CD4-positive, alpha-beta T cell treated with Interleukin-17A for 4 hours (primary cell): ENCODE measurements at regions not wholly inside any gene's neighbourhood (a gene's known extent, or its start where the extent isn't known, plus 50 kb on each side); places are given as distances from the start of the nearest gene placed in this dataset.
"Not testable (repeated sequence)": the region's sequence is repeated elsewhere in the genome, so short reads cannot be mapped to it uniquely, and the experiment has no call there.

Experiments
- DNase-seq: peaks from one replicate; pipeline ENCODE4 v3.0.0-alpha.2; 2020; ENCODE audit warnings: mixed read lengths

DNA sequence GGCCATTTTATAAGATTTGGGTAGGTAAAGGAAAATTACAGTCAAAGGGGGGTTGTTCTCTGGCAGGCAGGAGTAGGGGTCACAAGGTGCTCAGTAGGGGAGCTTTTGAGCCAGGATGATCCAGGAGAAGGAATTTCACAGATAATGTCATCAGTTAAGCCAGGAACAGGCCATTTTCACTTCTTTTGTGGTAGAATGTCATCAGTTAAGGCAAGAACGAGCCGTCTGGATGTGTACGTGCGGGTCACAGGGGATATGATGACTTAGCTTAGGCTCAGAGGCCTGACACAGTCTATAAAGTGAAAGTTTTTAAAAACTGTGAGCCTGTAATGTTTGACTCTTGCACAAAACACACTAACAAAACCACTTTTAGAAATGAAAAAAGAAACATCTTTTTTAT is 1371.3 kb upstream of the RAG2 start:
- DNase-seq, result not testable (repeated sequence)

DNA sequence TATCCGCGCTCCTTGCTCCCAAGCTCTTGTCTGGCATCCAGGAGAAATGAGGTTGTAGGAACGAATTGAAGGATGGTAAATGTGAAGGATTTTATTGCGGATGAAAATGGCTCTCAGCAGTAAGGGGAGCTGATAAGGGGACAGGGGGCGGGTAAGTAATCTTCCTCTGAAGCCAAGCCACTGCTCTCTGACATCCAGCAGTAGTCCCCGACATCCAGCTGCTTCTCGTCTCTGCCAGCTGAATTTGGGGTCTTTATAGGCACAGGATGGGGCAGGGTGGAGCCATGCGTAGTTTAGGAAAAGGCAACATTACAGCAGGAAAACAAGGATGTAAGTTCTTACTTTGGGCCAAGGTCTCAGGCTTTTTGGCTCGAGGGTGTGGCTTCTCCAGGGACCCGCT is 1370.1 kb upstream of the RAG2 start:
- no peak for DNase-seq

DNA sequence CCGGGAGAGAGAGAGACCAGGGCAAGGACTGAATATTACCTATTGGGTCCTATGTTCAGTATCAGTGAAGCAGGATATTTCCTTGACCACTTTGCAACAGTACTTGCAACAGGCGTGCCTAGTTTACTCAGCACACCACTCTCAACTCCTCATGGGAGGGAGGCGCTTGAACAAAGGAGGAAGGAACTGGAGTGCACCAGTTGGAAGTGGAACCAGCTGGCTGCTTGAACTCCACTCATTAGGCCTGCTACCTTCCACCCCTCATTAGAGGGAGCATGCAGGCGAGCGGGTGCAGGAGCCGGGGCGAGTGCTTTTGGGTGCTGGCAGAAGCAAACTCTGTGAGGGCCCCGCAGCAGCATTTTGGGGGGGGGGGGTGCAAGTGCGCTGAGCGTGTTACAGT is 1369.6 kb upstream of the RAG2 start:
- DNase-seq, result no peak

- DNase-seq, result no peak
Measured at GRCh38 chr11:37963440-37963839, 1365.4 kb upstream of the RAG2 start.

GRCh38 chr11:37957717-37958116 is 1359.7 kb upstream of the RAG2 start:
- DNase-seq, result no peak

DNA sequence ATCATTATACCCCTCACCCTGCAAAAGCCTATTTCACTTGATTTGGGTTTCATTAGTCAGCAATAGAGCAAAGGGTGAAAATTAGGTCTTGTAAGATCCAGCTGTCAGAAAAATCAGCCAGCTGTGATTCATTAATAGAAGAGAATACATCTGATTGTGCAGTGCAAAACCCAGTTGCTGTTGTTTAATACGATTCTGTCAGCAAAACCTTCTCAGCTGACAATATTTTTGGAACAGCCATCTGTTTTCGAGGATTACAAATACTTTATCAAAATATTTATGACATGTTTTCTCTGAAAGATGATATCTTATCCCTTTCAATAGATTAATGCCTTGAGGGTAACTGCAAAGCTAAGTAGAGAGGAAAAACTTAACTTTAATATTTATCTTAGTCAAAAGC is 1354.0 kb upstream of the RAG2 start:
- DNase-seq, result no peak

- no peak for DNase-seq
Measured at GRCh38 chr11:37948258-37948657, 1350.2 kb upstream of the RAG2 start.

DNA sequence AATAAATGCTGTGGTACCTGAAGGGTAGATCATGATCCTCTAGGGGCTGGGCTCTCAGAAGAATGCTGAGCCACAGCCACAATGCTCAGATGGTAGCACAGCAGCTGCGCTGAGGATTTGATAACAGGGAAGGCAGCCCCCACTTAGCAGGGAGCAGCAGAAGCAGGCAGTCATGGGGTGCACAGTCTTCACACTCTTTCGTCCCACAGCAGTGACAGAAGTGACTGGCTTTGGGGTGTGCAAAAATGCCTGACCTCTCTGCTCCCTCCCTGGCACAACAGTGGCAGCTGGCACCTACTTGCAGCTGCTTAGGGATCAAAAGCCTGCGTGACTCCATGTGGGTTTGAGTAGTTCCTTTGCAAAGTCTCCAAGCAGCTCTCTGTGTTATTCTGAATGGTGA is 1349.8 kb upstream of the RAG2 start:
- no peak for DNase-seq

- no peak for DNase-seq
Measured at GRCh38 chr11:37946155-37946766, 1348.2 kb upstream of the RAG2 start.

- no peak for DNase-seq
Measured at GRCh38 chr11:37942081-37942480, 1344.0 kb upstream of the RAG2 start.

GRCh38 chr11:37929100-37929653 is 1331.1 kb upstream of the RAG2 start:
- no peak for DNase-seq

GRCh38 chr11:37926772-37927171 is 1328.7 kb upstream of the RAG2 start:
- no peak for DNase-seq

- DNase-seq, result no peak
Measured at GRCh38 chr11:37916331-37916730, 1318.3 kb upstream of the RAG2 start.

DNA sequence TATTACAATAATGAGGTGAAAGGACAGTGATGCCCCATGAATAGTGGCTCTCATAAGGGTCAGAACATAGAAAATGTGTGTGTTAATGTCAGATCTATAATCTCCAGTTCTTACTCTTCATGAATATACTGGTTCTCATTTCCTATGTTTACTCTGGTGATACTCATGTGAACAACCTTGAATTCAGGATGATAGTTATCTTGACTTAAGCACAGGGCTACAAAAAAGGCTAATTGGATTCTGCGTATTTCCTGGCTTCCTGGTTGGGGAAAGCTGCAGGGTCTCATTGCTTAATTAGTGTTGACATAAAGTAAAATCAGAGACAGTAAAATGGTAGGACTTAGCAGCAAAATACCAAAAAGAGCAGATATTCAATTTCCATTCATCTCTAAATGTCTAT is 1316.8 kb upstream of the RAG2 start:
- DNase-seq, result no peak

GRCh38 chr11:37908219-37908548 is 1310.1 kb upstream of the RAG2 start:
- no peak for DNase-seq

- DNase-seq, result no peak
Measured at GRCh38 chr11:37907436-37908218, 1309.6 kb upstream of the RAG2 start.

- no peak for DNase-seq
Measured at GRCh38 chr11:37905707-37906417, 1307.8 kb upstream of the RAG2 start.

- DNase-seq, result no peak
Measured at GRCh38 chr11:37896016-37896415, 1298.0 kb upstream of the RAG2 start.

- no peak for DNase-seq
Measured at GRCh38 chr11:37881741-37882140, 1283.7 kb upstream of the RAG2 start.

GRCh38 chr11:37861671-37862070 is 1263.6 kb upstream of the RAG2 start:
- no peak for DNase-seq

DNA sequence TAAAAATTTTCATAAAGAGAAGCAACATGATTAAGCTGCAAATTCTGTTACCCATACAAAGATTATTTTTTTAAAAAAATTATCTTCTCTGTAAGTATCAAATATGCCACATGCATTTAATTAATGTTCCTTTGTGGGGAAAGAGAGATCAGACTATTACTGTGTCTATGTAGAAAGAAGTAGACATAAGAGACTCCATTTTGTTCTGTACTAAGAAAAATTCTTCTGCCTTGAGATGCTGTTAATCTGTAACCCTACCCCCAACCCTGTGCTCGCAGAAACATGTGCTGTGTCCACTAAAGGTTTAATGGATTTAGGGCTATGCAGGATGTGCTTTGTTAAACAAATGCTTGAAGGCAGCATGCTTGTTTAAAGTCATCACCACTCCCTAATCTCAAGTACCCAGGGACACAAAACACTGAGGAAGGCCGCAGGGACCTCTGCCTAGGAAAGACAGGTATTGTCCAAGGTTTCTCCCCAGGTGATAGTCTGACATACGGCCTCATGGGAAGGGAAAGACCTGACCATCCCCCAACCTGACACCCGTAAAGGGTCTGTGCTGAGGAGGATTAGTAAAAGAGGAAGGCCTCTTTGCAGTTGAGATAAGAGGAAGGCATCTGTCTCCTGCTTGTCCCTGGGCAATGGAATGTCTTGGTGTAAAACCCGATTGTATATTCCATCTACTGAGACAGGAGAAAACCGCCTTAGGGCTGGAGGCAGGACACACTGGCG is 1260.9 kb upstream of the RAG2 start:
- not testable (repeated sequence) for DNase-seq

DNA sequence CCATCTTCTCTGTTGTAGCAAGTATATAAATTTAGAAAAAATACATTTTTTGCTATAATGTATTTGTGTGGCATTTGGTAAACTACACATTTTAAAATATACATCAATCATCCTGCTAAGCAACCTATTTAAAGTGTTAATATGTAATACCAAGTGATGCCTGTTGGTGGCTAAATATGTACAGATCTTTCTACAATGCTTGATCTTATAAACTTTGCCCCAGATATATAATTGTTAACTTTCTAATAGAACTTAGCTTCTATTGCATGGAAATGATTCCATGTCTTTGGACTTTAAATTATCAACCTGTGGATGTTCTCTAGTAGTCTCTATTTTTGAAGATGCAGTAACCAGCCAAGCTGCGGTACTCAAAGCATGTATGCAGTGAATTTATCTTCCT is 1260.4 kb upstream of the RAG2 start:
- DNase-seq, result no peak

- DNase-seq, result no peak
Measured at GRCh38 chr11:37857726-37858125, 1259.7 kb upstream of the RAG2 start.
